ENCODE measurements at regions not wholly inside any gene's neighbourhood (a gene's known extent, or its start where the extent isn't known, plus 50 kb on each side); places are given as distances from the start of the nearest gene placed in this dataset.

- Histone ChIP-seq H3K27ac (ENCODE audit: low read depth, low read length, severe bottlenecking) (no peak overlapping the region), H3K4me3 (ENCODE audit: extremely low read depth, insufficient read depth, low read length, poor library complexity, severe bottlenecking) (no peak overlapping the region), H3K4me1 (ENCODE audit: control insufficient read depth, insufficient read depth, low read length, poor library complexity, severe bottlenecking) (no peaks in the 10 kb centered on the region), H3K9me3 (ENCODE audit: control insufficient read depth, low read length) (no peaks in the 10 kb centered on the region), H3K36me3 (ENCODE audit: control insufficient read depth, insufficient read depth, low read length) (no peaks in the 10 kb centered on the region)
- WGBS, 2 experiments (ENCODE audit: insufficient coverage in 2 of 2), result 87 to 100% methylated on average over 1 to 2 of the region's 3 CpGs
These were observed 58.6 kb downstream of the TMEM17 start for GRCh38 chr2:62447411-62447810.

- Histone ChIP-seq H3K9me3 (ENCODE audit: control insufficient read depth, low read length) (no peaks in the 10 kb centered on the region), H3K36me3 (ENCODE audit: control insufficient read depth, insufficient read depth, low read length) (no peaks in the 10 kb centered on the region), H3K4me1 (ENCODE audit: control insufficient read depth, insufficient read depth, low read length, poor library complexity, severe bottlenecking) (no peaks in the 10 kb centered on the region), H3K4me3 (ENCODE audit: extremely low read depth, insufficient read depth, low read length, poor library complexity, severe bottlenecking) (no peak overlapping the region), H3K27ac (ENCODE audit: low read depth, low read length, severe bottlenecking) (no peak overlapping the region)
- WGBS, 2 experiments (ENCODE audit: insufficient coverage in 2 of 2), result no CpG with 5 or more reads among the region's 1 CpG
These were observed 59.5 kb downstream of the TMEM17 start for GRCh38 chr2:62446491-62446890.

GRCh38 chr2:62443886-62444285 is 62.1 kb downstream of the TMEM17 start:
- H3K4me3 ChIP-seq (ENCODE audit: extremely low read depth, insufficient read depth, low read length, poor library complexity, severe bottlenecking), result no peak overlapping the region
- no peaks in the 10 kb centered on the region for H3K4me1 ChIP-seq (ENCODE audit: control insufficient read depth, insufficient read depth, low read length, poor library complexity, severe bottlenecking)
- H3K36me3 ChIP-seq (ENCODE audit: control insufficient read depth, insufficient read depth, low read length), result no peaks in the 10 kb centered on the region
- WGBS, 2 experiments (ENCODE audit: insufficient coverage in 2 of 2), result 80 to 93% methylated on average over 4 of the region's 4 CpGs
- no peaks in the 10 kb centered on the region for H3K9me3 ChIP-seq (ENCODE audit: control insufficient read depth, low read length)
- H3K27ac ChIP-seq (ENCODE audit: low read depth, low read length, severe bottlenecking), result no peak overlapping the region

GRCh38 chr2:62443471-62443870 is 62.5 kb downstream of the TMEM17 start:
- no peaks in the 10 kb centered on the region for H3K9me3 ChIP-seq (ENCODE audit: control insufficient read depth, low read length)
- H3K27ac ChIP-seq (ENCODE audit: low read depth, low read length, severe bottlenecking), result no peak overlapping the region
- no peak overlapping the region for H3K4me3 ChIP-seq (ENCODE audit: extremely low read depth, insufficient read depth, low read length, poor library complexity, severe bottlenecking)
- H3K4me1 ChIP-seq (ENCODE audit: control insufficient read depth, insufficient read depth, low read length, poor library complexity, severe bottlenecking), result no peaks in the 10 kb centered on the region
- no peaks in the 10 kb centered on the region for H3K36me3 ChIP-seq (ENCODE audit: control insufficient read depth, insufficient read depth, low read length)
- WGBS, 2 experiments (ENCODE audit: insufficient coverage in 2 of 2), result 88 to 94% methylated on average over 2 to 3 of the region's 4 CpGs

GRCh38 chr2:62441824-62442223 is 64.2 kb downstream of the TMEM17 start:
- no peaks in the 10 kb centered on the region for H3K36me3 ChIP-seq (ENCODE audit: control insufficient read depth, insufficient read depth, low read length)
- H3K4me1 ChIP-seq (ENCODE audit: control insufficient read depth, insufficient read depth, low read length, poor library complexity, severe bottlenecking), result no peaks in the 10 kb centered on the region
- H3K9me3 ChIP-seq (ENCODE audit: control insufficient read depth, low read length), result no peaks in the 10 kb centered on the region
- H3K4me3 ChIP-seq (ENCODE audit: extremely low read depth, insufficient read depth, low read length, poor library complexity, severe bottlenecking), result no peak overlapping the region
- 92% methylated on average over 5 to 6 of the region's 6 CpGs for WGBS, 2 experiments (ENCODE audit: insufficient coverage in 2 of 2)
- H3K27ac ChIP-seq (ENCODE audit: low read depth, low read length, severe bottlenecking), result no peak overlapping the region

GRCh38 chr2:62441421-62441820 is 64.6 kb downstream of the TMEM17 start:
- H3K4me1 ChIP-seq (ENCODE audit: control insufficient read depth, insufficient read depth, low read length, poor library complexity, severe bottlenecking), result no peaks in the 10 kb centered on the region
- 80 to 90% methylated on average over 1 of the region's 5 CpGs for WGBS, 2 experiments (ENCODE audit: insufficient coverage in 2 of 2)
- no peaks in the 10 kb centered on the region for H3K9me3 ChIP-seq (ENCODE audit: control insufficient read depth, low read length)
- H3K27ac ChIP-seq (ENCODE audit: low read depth, low read length, severe bottlenecking), result no peak overlapping the region
- no peak overlapping the region for H3K4me3 ChIP-seq (ENCODE audit: extremely low read depth, insufficient read depth, low read length, poor library complexity, severe bottlenecking)
- H3K36me3 ChIP-seq (ENCODE audit: control insufficient read depth, insufficient read depth, low read length), result no peaks in the 10 kb centered on the region

- Histone ChIP-seq H3K27ac (ENCODE audit: low read depth, low read length, severe bottlenecking) (no peak overlapping the region), H3K36me3 (ENCODE audit: control insufficient read depth, insufficient read depth, low read length) (no peaks in the 10 kb centered on the region), H3K4me3 (ENCODE audit: extremely low read depth, insufficient read depth, low read length, poor library complexity, severe bottlenecking) (no peak overlapping the region), H3K4me1 (ENCODE audit: control insufficient read depth, insufficient read depth, low read length, poor library complexity, severe bottlenecking) (no peaks in the 10 kb centered on the region), H3K9me3 (ENCODE audit: control insufficient read depth, low read length) (no peaks in the 10 kb centered on the region)
- 80 to 96% methylated on average over 1 to 4 of the region's 6 CpGs for WGBS, 2 experiments (ENCODE audit: insufficient coverage in 2 of 2)
These were observed 65.6 kb downstream of the TMEM17 start for GRCh38 chr2:62440281-62440946.

- H3K4me3 ChIP-seq (ENCODE audit: extremely low read depth, insufficient read depth, low read length, poor library complexity, severe bottlenecking), result no peak overlapping the region
- no peaks in the 10 kb centered on the region for H3K9me3 ChIP-seq (ENCODE audit: control insufficient read depth, low read length)
- H3K36me3 ChIP-seq (ENCODE audit: control insufficient read depth, insufficient read depth, low read length), result no peaks in the 10 kb centered on the region
- no peak overlapping the region for H3K27ac ChIP-seq (ENCODE audit: low read depth, low read length, severe bottlenecking)
- WGBS, 2 experiments (ENCODE audit: insufficient coverage in 2 of 2), result 82 to 97% methylated on average over 3 of the region's 3 CpGs
- H3K4me1 ChIP-seq (ENCODE audit: control insufficient read depth, insufficient read depth, low read length, poor library complexity, severe bottlenecking), result no peaks in the 10 kb centered on the region
These were observed 66.6 kb downstream of the TMEM17 start for GRCh38 chr2:62439425-62439824.

- H3K4me1 ChIP-seq (ENCODE audit: control insufficient read depth, insufficient read depth, low read length, poor library complexity, severe bottlenecking), result no peaks in the 10 kb centered on the region
- H3K27ac ChIP-seq (ENCODE audit: low read depth, low read length, severe bottlenecking), result no peak overlapping the region
- H3K9me3 ChIP-seq (ENCODE audit: control insufficient read depth, low read length), result no peaks in the 10 kb centered on the region
- H3K36me3 ChIP-seq (ENCODE audit: control insufficient read depth, insufficient read depth, low read length), result no peaks in the 10 kb centered on the region
- no peak overlapping the region for H3K4me3 ChIP-seq (ENCODE audit: extremely low read depth, insufficient read depth, low read length, poor library complexity, severe bottlenecking)
- WGBS, 2 experiments (ENCODE audit: insufficient coverage in 2 of 2), result 92 to 100% methylated on average over 3 of the region's 5 CpGs
These were observed 68.2 kb downstream of the TMEM17 start for GRCh38 chr2:62437785-62438184.

GRCh38 chr2:62435720-62436119 is 70.3 kb downstream of the TMEM17 start:
- WGBS, 2 experiments (ENCODE audit: insufficient coverage in 2 of 2), result 71 to 79% methylated on average over 2 to 3 of the region's 3 CpGs
- Histone ChIP-seq H3K36me3 (ENCODE audit: control insufficient read depth, insufficient read depth, low read length) (no peaks in the 10 kb centered on the region), H3K4me3 (ENCODE audit: extremely low read depth, insufficient read depth, low read length, poor library complexity, severe bottlenecking) (no peak overlapping the region), H3K4me1 (ENCODE audit: control insufficient read depth, insufficient read depth, low read length, poor library complexity, severe bottlenecking) (no peaks in the 10 kb centered on the region), H3K27ac (ENCODE audit: low read depth, low read length, severe bottlenecking) (no peak overlapping the region), H3K9me3 (ENCODE audit: control insufficient read depth, low read length) (no peaks in the 10 kb centered on the region)

- no peak overlapping the region for H3K4me3 ChIP-seq (ENCODE audit: extremely low read depth, insufficient read depth, low read length, poor library complexity, severe bottlenecking)
- H3K27ac ChIP-seq (ENCODE audit: low read depth, low read length, severe bottlenecking), result no peak overlapping the region
- WGBS, 2 experiments (ENCODE audit: insufficient coverage in 2 of 2), result no CpG with 5 or more reads among the region's 3 CpGs
- H3K9me3 ChIP-seq (ENCODE audit: control insufficient read depth, low read length), result no peaks in the 10 kb centered on the region
- no peaks in the 10 kb centered on the region for H3K36me3 ChIP-seq (ENCODE audit: control insufficient read depth, insufficient read depth, low read length)
- H3K4me1 ChIP-seq (ENCODE audit: control insufficient read depth, insufficient read depth, low read length, poor library complexity, severe bottlenecking), result no peaks in the 10 kb centered on the region
These were observed 73.6 kb downstream of the TMEM17 start for GRCh38 chr2:62432407-62432806.
